HEK293 (cell line): ENCODE measurements at regions not wholly inside any gene's neighbourhood (a gene's known extent, or its start where the extent isn't known, plus 50 kb on each side); places are given as distances from the start of the nearest gene placed in this dataset.

ENCODE experiments used
- CTCF ChIA-PET: fragments of 350-600 bp; formaldehyde crosslinking; extraction: SDS; loops from one replicate; lab custom pipeline; 2021; ENCODE audit warnings: antibody characterized with exemption; lab: Yijun Ruan, JAX
- POLR2A ChIA-PET: fragments of 300-600 bp; formaldehyde crosslinking; extraction: SDS; loops from one replicate; lab custom pipeline; 2020; ENCODE audit warnings: antibody characterized with exemption, inconsistent platforms; lab: Yijun Ruan, JAX
- H3K27ac ChIP-seq: fragments of 200-500 bp; sonication (Bioruptor generic); 2 replicates; pipeline ENCODE4 v1.5.1; 2014; ENCODE audit warnings: low read depth, low read length, control low read depth, inconsistent platforms; ENCODE audit errors: extremely low read depth
- H3K36me3 ChIP-seq, 2 experiments: fragments of 200-500 bp in 1 of 2; sonication (Bioruptor generic) in 1 of 2; 1 replicate in 1 of 2; 2 replicates in 1 of 2; pipeline ENCODE4 v1.5.1; 2014 to 2017; ENCODE audit warnings: inconsistent platforms in 2 of 2, low read length in 2 of 2; ENCODE audit not compliant: control insufficient read depth in 2 of 2, insufficient read depth in 1 of 2
- H3K4me1 ChIP-seq: fragments of 200-500 bp; sonication (Bioruptor generic); 2 replicates; pipeline ENCODE4 v1.5.1; 2014; ENCODE audit warnings: mild to moderate bottlenecking, low read length, inconsistent platforms; ENCODE audit not compliant: control insufficient read depth, insufficient read depth
- H3K4me3 ChIP-seq: 2 replicates; pipeline ENCODE4 v1.5.1; 2011; ENCODE audit warnings: low read depth, mild to moderate bottlenecking, control low read depth, low read length, moderate library complexity
- H3K9me3 ChIP-seq: fragments of 200-500 bp; sonication (Bioruptor generic); 2 replicates; pipeline ENCODE4 v1.5.1; 2014; ENCODE audit warnings: low read depth, low read length, inconsistent platforms; ENCODE audit not compliant: control insufficient read depth, insufficient read depth
- BCL11B ChIP-seq: fragments of 450-650 bp; formaldehyde crosslinking; IDR thresholded peaks from 2 replicates; pipeline ENCODE4 v1.5.1; 2016; ENCODE audit warnings: low read depth, missing biosample characterization, missing genetic modification characterization
- CTCF ChIP-seq: fragments of 450-650 bp; formaldehyde crosslinking; IDR thresholded peaks from 2 replicates; pipeline ENCODE4 v1.5.1; 2016; ENCODE audit warnings: missing biosample characterization, missing genetic modification characterization
- GLI4 ChIP-seq: fragments of 450-650 bp; formaldehyde crosslinking; IDR thresholded peaks from 2 replicates; pipeline ENCODE4 v1.5.1; 2016; ENCODE audit warnings: missing biosample characterization, missing genetic modification characterization
- GLIS1 ChIP-seq: fragments of 450-650 bp; formaldehyde crosslinking; IDR thresholded peaks from 2 replicates; pipeline ENCODE4 v1.5.1; 2016; ENCODE audit warnings: missing biosample characterization, missing genetic modification characterization
- HOXD13 ChIP-seq: sonication (generic); formaldehyde crosslinking; IDR thresholded peaks from 2 replicates; pipeline ENCODE4 v1.8.0; 2022; ENCODE audit warnings: missing genetic modification reagents, borderline replicate concordance
- KLF16 ChIP-seq: fragments of 450-650 bp; formaldehyde crosslinking; IDR thresholded peaks from 2 replicates; pipeline ENCODE4 v1.5.1; 2017; ENCODE audit warnings: missing biosample characterization, missing genetic modification characterization
- MEIS1 ChIP-seq: sonication (generic); formaldehyde crosslinking; IDR thresholded peaks from 2 replicates; pipeline ENCODE4 v1.8.1; 2022; ENCODE audit warnings: missing genetic modification reagents, mild to moderate bottlenecking, borderline replicate concordance
- MZF1 ChIP-seq: fragments of 450-650 bp; formaldehyde crosslinking; IDR thresholded peaks from 2 replicates; pipeline ENCODE4 v1.5.1; 2017; ENCODE audit warnings: missing biosample characterization, missing genetic modification characterization, borderline replicate concordance
- OSR2 ChIP-seq: fragments of 450-650 bp; formaldehyde crosslinking; IDR thresholded peaks from 2 replicates; pipeline ENCODE4 v1.5.1; 2016; ENCODE audit warnings: missing biosample characterization, missing genetic modification characterization
- TSHZ1 ChIP-seq: fragments of 450-650 bp; formaldehyde crosslinking; IDR thresholded peaks from 2 replicates; pipeline ENCODE4 v1.5.1; 2016; ENCODE audit warnings: missing biosample characterization, missing genetic modification characterization, borderline replicate concordance
- ZBTB1 ChIP-seq: fragments of 450-650 bp; formaldehyde crosslinking; IDR thresholded peaks from 2 replicates; pipeline ENCODE4 v1.5.1; 2016; ENCODE audit warnings: missing biosample characterization, missing genetic modification characterization
- ZBTB21 ChIP-seq: fragments of 450-650 bp; formaldehyde crosslinking; IDR thresholded peaks from 2 replicates; pipeline ENCODE4 v1.5.1; 2017; ENCODE audit warnings: missing biosample characterization, missing genetic modification characterization
- ZFP41 ChIP-seq: fragments of 450-650 bp; formaldehyde crosslinking; IDR thresholded peaks from 2 replicates; pipeline ENCODE4 v1.5.1; 2016; ENCODE audit warnings: missing biosample characterization, missing genetic modification characterization, borderline replicate concordance
- ZNF23 ChIP-seq: fragments of 450-650 bp; formaldehyde crosslinking; IDR thresholded peaks from 2 replicates; pipeline ENCODE4 v1.5.1; 2016; ENCODE audit warnings: missing biosample characterization, missing genetic modification characterization, borderline replicate concordance
- ZNF48 ChIP-seq: fragments of 450-650 bp; formaldehyde crosslinking; IDR thresholded peaks from 2 replicates; pipeline ENCODE4 v1.5.1; 2016; ENCODE audit warnings: missing biosample characterization, missing genetic modification characterization
- TF ChIP-seq, protein P1 (sequence below): fragments of 450-650 bp; formaldehyde crosslinking; IDR thresholded peaks from 2 replicates; pipeline ENCODE4 v1.5.1; 2017; ENCODE audit warnings: missing biosample characterization, mild to moderate bottlenecking, missing genetic modification characterization, moderate library complexity
- TF ChIP-seq, protein P2 (sequence below): sonication (generic); formaldehyde crosslinking; IDR thresholded peaks from 2 replicates; pipeline ENCODE4 v1.8.1; 2022; ENCODE audit warnings: mild to moderate bottlenecking, moderate library complexity, missing genetic modification reagents
- TF ChIP-seq, protein P3 (sequence below): fragments of 450-650 bp; formaldehyde crosslinking; IDR thresholded peaks from 2 replicates; pipeline ENCODE4 v1.5.1; 2016; ENCODE audit warnings: missing biosample characterization, missing genetic modification characterization

GRCh38 chr7:46811529-46811928 lies 770.4 kb downstream of the TNS3 start:
- H3K4me1 ChIP-seq = no peaks in the 10 kb centered on the region
- CTCF ChIA-PET = interaction anchor here (0.5 to 1.7 kb wide), 2 partner anchors 277 to 921 kb away, joined by 3 to 7 read pairs; no protein-coding TSS in a partner anchor
- H3K27ac ChIP-seq = no peak overlapping the region
- POLR2A ChIA-PET = no interaction called here
- H3K36me3 ChIP-seq = no peaks in the 10 kb centered on the region
- H3K4me3 ChIP-seq = no peak overlapping the region
- TF ChIP-seq ZBTB21 (peak; percentile 47; the same call in 1 of the 2 replicates), BCL11B (tag by site-specific recombination) (no peak), GLIS1 (tag by site-specific recombination) (peak; percentile 76), KLF16 (peak; percentile 43; the same call in 1 of the 2 replicates)
- TF ChIP-seq, protein P1, sequence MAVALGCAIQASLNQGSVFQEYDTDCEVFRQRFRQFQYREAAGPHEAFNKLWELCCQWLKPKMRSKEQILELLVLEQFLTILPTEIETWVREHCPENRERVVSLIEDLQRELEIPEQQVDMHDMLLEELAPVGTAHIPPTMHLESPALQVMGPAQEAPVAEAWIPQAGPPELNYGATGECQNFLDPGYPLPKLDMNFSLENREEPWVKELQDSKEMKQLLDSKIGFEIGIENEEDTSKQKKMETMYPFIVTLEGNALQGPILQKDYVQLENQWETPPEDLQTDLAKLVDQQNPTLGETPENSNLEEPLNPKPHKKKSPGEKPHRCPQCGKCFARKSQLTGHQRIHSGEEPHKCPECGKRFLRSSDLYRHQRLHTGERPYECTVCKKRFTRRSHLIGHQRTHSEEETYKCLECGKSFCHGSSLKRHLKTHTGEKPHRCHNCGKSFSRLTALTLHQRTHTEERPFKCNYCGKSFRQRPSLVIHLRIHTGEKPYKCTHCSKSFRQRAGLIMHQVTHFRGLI (tag by site-specific recombination) = peak; percentile 87; the same call in 1 of the 2 replicates
- TF ChIP-seq, protein P2, sequence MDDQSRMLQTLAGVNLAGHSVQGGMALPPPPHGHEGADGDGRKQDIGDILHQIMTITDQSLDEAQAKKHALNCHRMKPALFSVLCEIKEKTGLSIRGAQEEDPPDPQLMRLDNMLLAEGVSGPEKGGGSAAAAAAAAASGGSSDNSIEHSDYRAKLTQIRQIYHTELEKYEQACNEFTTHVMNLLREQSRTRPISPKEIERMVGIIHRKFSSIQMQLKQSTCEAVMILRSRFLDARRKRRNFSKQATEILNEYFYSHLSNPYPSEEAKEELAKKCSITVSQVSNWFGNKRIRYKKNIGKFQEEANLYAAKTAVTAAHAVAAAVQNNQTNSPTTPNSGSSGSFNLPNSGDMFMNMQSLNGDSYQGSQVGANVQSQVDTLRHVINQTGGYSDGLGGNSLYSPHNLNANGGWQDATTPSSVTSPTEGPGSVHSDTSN (CRISPR knock-in tag) = no peak
- H3K9me3 ChIP-seq = no peaks in the 10 kb centered on the region

GRCh38 chr7:46810986-46811385 lies 770.9 kb downstream of the TNS3 start:
- H3K27ac ChIP-seq = no peak overlapping the region
- CTCF ChIA-PET = interaction anchor here (1.7 kb wide), 1 partner anchor 277 kb away, joined by 7 read pairs; no protein-coding TSS in a partner anchor
- TF ChIP-seq MEIS1 (no peak), ZNF48 (no peak), HOXD13 (CRISPR knock-in tag) (no peak), GLI4 (no peak), MZF1 (no peak), OSR2 (tag by site-specific recombination) (no peak), CTCF (tag by site-specific recombination) (no peak), TSHZ1 (tag by site-specific recombination) (no peak), ZBTB1 (no peak), GLIS1 (tag by site-specific recombination) (no peak), KLF16 (no peak), ZFP41 (no peak), ZNF23 (tag by site-specific recombination) (no peak)
- TF ChIP-seq, protein P3, sequence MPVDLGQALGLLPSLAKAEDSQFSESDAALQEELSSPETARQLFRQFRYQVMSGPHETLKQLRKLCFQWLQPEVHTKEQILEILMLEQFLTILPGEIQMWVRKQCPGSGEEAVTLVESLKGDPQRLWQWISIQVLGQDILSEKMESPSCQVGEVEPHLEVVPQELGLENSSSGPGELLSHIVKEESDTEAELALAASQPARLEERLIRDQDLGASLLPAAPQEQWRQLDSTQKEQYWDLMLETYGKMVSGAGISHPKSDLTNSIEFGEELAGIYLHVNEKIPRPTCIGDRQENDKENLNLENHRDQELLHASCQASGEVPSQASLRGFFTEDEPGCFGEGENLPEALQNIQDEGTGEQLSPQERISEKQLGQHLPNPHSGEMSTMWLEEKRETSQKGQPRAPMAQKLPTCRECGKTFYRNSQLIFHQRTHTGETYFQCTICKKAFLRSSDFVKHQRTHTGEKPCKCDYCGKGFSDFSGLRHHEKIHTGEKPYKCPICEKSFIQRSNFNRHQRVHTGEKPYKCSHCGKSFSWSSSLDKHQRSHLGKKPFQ (tag by site-specific recombination) = no peak

More at GRCh38 chr7:46810986-46811385, 770.9 kb downstream of the TNS3 start:
- POLR2A ChIA-PET = no interaction called here
- Histone ChIP-seq H3K36me3 (no peaks in the 10 kb centered on the region), H3K9me3 (no peaks in the 10 kb centered on the region), H3K4me1 (no peaks in the 10 kb centered on the region), H3K4me3 (no peak overlapping the region)
